ENCODE measurements at regions not wholly inside any gene's neighbourhood (a gene's known extent, or its start where the extent isn't known, plus 50 kb on each side); places are given as distances from the start of the nearest gene placed in this dataset.

DNA sequence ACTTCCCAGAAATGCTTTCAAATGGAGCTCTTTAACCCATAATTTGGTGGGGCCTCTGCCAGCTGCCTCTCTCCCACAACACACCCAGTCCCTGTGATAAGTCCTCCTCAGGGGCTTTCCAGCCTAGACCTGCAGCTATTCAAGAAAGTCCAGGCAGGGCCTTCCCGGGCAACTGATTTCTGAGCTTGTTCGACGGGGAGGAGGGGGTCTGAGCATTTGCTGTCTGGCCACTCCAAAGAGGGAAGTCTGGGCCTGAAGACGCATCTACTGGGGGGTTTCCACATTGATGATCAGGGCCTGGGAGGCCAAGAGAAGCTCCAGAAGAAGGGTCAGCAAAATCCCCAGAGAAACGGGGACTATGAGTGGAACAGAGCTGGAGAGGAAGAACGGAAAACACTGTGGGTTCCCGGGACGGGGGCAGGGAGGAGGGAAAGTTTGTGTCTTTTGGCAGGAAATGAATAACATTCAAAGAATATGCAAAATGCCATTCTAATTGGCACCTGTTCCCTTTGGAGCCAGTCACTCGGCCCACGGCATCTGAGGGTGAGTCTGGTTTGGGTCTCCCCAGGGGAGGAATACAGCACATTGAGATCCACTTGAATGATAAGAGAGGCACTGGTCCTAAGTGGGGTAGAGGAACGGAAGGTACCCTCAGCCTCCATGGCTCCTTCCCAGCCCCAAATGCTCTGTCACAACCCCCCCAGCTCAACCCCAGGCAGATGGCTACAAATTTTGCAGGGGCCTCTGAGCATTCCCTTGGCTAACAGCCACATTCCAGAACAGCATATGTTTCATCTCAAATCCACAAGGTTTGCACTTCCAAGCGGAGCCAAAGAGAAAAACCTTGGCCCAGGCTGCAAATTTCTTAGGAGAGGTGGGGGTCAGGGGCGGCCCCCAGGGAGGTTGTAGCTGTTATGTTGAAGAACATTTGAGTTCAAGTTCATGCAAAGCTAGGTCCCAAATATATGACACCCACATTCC, 72.0 kb downstream of the RPUSD4 start:
- TF ChIP-seq, protein P1, sequence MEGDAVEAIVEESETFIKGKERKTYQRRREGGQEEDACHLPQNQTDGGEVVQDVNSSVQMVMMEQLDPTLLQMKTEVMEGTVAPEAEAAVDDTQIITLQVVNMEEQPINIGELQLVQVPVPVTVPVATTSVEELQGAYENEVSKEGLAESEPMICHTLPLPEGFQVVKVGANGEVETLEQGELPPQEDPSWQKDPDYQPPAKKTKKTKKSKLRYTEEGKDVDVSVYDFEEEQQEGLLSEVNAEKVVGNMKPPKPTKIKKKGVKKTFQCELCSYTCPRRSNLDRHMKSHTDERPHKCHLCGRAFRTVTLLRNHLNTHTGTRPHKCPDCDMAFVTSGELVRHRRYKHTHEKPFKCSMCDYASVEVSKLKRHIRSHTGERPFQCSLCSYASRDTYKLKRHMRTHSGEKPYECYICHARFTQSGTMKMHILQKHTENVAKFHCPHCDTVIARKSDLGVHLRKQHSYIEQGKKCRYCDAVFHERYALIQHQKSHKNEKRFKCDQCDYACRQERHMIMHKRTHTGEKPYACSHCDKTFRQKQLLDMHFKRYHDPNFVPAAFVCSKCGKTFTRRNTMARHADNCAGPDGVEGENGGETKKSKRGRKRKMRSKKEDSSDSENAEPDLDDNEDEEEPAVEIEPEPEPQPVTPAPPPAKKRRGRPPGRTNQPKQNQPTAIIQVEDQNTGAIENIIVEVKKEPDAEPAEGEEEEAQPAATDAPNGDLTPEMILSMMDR (IDR thresholded peaks at IDR 0.05; ENCODE audit: unreplicated experiment) = no peak
- H3K9me3 Mint-ChIP-seq (ENCODE audit: low read depth, unreplicated experiment) = no peaks in the 10 kb centered on the region
- DNase-seq = no peak
- peaks cover 36% of the 10 kb centered on the region for H3K27me3 Mint-ChIP-seq (ENCODE audit: unreplicated experiment)
- H3K4me3 Mint-ChIP-seq (ENCODE audit: low read depth, unreplicated experiment) = no peak overlapping the region
- CTCF ChIA-PET = no interaction called here
- H3K36me3 Mint-ChIP-seq (ENCODE audit: insufficient read depth, unreplicated experiment) = no peaks in the 10 kb centered on the region
- no peak overlapping the region for H3K27ac Mint-ChIP-seq (ENCODE audit: unreplicated experiment)
- no TSS peak for BruUV-seq (replicated peaks)
- intact Hi-C loops (cut with micrococcal nuclease; ENCODE audit: unreplicated experiment) = no loop called here
- H3K4me1 Mint-ChIP-seq (ENCODE audit: low read depth, unreplicated experiment) = no peaks in the 10 kb centered on the region

DNA sequence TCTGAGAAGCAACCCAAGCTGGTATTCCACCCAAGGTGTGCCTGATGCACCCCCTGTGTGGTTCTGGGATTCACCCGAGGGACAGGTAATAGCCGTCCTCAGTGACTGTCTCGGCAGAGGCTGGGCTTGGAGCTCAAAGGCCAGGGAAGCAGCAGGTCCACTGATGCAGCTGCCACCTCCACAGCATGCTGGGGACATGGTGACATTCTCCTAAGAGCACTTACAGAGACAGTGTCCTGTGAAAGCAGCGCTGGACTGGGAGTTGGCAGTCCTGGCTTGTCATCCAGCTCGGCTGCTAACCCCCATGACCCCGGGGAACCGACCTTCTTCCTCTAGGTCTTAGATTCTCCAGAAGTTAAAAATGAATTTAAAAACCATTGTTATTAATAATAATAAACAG, 72.8 kb downstream of the RPUSD4 start:
- H3K27me3 Mint-ChIP-seq (ENCODE audit: unreplicated experiment) = peaks cover 36% of the 10 kb centered on the region
- DNase-seq = no peak
- no TSS peak for BruUV-seq (replicated peaks)
- H3K27ac Mint-ChIP-seq (ENCODE audit: unreplicated experiment) = no peak overlapping the region
- H3K4me3 Mint-ChIP-seq (ENCODE audit: low read depth, unreplicated experiment) = no peak overlapping the region
- TF ChIP-seq, protein P1 (IDR thresholded peaks at IDR 0.05; ENCODE audit: unreplicated experiment) = no peak
- intact Hi-C loops (cut with micrococcal nuclease; ENCODE audit: unreplicated experiment) = no loop called here
- H3K36me3 Mint-ChIP-seq (ENCODE audit: insufficient read depth, unreplicated experiment) = no peaks in the 10 kb centered on the region
- H3K4me1 Mint-ChIP-seq (ENCODE audit: low read depth, unreplicated experiment) = no peaks in the 10 kb centered on the region
- H3K9me3 Mint-ChIP-seq (ENCODE audit: low read depth, unreplicated experiment) = no peaks in the 10 kb centered on the region
- CTCF ChIA-PET = no interaction called here

DNA sequence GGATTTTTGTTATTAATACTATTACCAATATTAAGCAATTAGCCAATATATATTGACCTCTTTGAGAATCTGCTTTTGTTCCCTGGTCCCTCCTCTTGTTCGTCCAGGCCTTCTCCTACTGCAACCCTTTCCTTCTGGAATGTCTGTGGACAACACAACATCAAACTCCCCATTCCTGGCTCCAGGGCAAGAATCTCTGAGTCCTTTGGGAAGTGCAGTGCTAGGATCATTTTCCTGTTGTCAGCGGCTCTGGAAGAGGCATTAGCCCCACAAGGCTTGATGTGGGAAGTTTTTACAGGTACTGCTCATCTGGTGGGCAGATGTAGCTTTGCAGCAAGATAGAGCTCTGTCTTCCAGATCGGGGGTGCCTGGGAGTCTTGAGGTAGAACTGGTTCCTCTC, 74.3 kb downstream of the RPUSD4 start:
- CTCF ChIA-PET = no interaction called here
- peaks cover 36% of the 10 kb centered on the region for H3K27me3 Mint-ChIP-seq (ENCODE audit: unreplicated experiment)
- H3K4me3 Mint-ChIP-seq (ENCODE audit: low read depth, unreplicated experiment) = no peak overlapping the region
- no peaks in the 10 kb centered on the region for H3K9me3 Mint-ChIP-seq (ENCODE audit: low read depth, unreplicated experiment)
- TF ChIP-seq, protein P1 (IDR thresholded peaks at IDR 0.05; ENCODE audit: unreplicated experiment) = no peak
- H3K4me1 Mint-ChIP-seq (ENCODE audit: low read depth, unreplicated experiment) = peaks cover 11% of the 10 kb centered on the region
- H3K36me3 Mint-ChIP-seq (ENCODE audit: insufficient read depth, unreplicated experiment) = no peaks in the 10 kb centered on the region
- no peak for DNase-seq
- BruUV-seq (replicated peaks) = no TSS peak
- intact Hi-C loops (cut with micrococcal nuclease; ENCODE audit: unreplicated experiment) = no loop called here
- H3K27ac Mint-ChIP-seq (ENCODE audit: unreplicated experiment) = no peak overlapping the region

DNA sequence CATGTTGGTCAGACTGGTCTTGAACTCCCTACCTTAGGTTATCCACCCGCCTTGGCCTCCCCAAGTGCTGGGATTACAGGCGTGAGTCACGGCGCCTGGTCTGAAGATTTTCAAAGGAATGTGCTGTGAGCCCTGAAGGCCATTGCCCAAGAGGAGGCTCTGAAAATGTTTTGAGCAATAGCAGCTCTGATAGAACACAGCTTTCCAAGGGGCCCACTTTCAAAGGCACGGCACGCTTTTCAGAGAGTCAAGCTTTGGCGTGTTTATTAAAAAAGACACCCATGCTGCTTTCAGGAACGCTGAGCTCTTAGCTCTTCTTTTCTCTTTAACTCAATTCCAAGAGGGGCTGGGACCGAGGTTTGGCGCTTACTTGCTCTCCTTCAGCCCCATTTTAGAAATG, 73.8 kb upstream of the CDON start:
- no TSS peak for BruUV-seq (replicated peaks)
- Mint-ChIP-seq H3K9me3 (ENCODE audit: low read depth, unreplicated experiment) (no peaks in the 10 kb centered on the region), H3K36me3 (ENCODE audit: insufficient read depth, unreplicated experiment) (no peaks in the 10 kb centered on the region), H3K4me3 (ENCODE audit: low read depth, unreplicated experiment) (no peak overlapping the region), H3K4me1 (ENCODE audit: low read depth, unreplicated experiment) (peaks cover 16% of the 10 kb centered on the region), H3K27ac (ENCODE audit: unreplicated experiment) (no peak overlapping the region), H3K27me3 (ENCODE audit: unreplicated experiment) (peaks cover 32% of the 10 kb centered on the region)
- TF ChIP-seq, protein P1 (IDR thresholded peaks at IDR 0.05; ENCODE audit: unreplicated experiment) = no peak
- intact Hi-C loops (cut with micrococcal nuclease; ENCODE audit: unreplicated experiment) = no loop called here
- no peak for DNase-seq
- CTCF ChIA-PET = no interaction called here

Measured in Calu3 (cell line).